ENCODE measurements at regions not wholly inside any gene's neighbourhood (a gene's known extent, or its start where the extent isn't known, plus 50 kb on each side); places are given as distances from the start of the nearest gene placed in this dataset.

- Histone ChIP-seq H4K91ac (replicated peaks; ENCODE audit: insufficient read length, low read length) (no peak overlapping the region), H4K8ac (ENCODE audit: extremely low read depth, insufficient read depth, low read length) (no peak overlapping the region), H3K18ac (ENCODE audit: extremely low read depth, low read length) (no peak overlapping the region), H3K14ac (ENCODE audit: insufficient read length) (no peak overlapping the region), H2AFZ (ENCODE audit: low read length) (no peak overlapping the region), H4K5ac (ENCODE audit: insufficient read length, low read depth, low read length) (no peak overlapping the region), H3K4ac (replicated peaks; ENCODE audit: insufficient read length, low read depth, low read length) (no peak overlapping the region), H4K20me1 (replicated peaks in 1 of 2; ENCODE audit: control insufficient read depth in 1 of 2, insufficient read depth in 2 of 2, low read length in 2 of 2) (no peaks in the 10 kb centered on the region), H3K9ac (replicated peaks in 1 of 4; ENCODE audit: extremely low read depth in 1 of 4, low read depth in 3 of 4, low read length in 3 of 4) (no peak overlapping the region), H3K4me1 (replicated peaks in 1 of 4; ENCODE audit: control insufficient read depth in 3 of 4, insufficient read depth in 4 of 4, low read length in 3 of 4) (peaks cover 0 to 4% (median 0%) of the 10 kb centered on the region in 4 experiments; a peak in 3 of 7 replicates), H2BK5ac (ENCODE audit: low read depth, low read length) (no peak overlapping the region), H3K27me3 (replicated peaks in 1 of 4; ENCODE audit: control insufficient read depth in 3 of 4, extremely low read depth in 1 of 4, insufficient read depth in 3 of 4, low read length in 3 of 4) (no peaks in the 10 kb centered on the region), H2BK15ac (ENCODE audit: low read length) (no peak overlapping the region), H3K56ac (replicated peaks; ENCODE audit: insufficient read length, low read depth, low read length) (no peak overlapping the region), H3K79me2 (ENCODE audit: control insufficient read depth in 1 of 2, insufficient read depth in 2 of 2, low read length in 2 of 2) (no peaks in the 10 kb centered on the region), H2BK20ac (ENCODE audit: low read length) (no peak overlapping the region), H3K23ac (ENCODE audit: insufficient read length) (no peak overlapping the region), H2BK120ac (replicated peaks; ENCODE audit: low read depth, low read length) (no peak overlapping the region), H3K4me3 (ENCODE audit: extremely low read depth in 1 of 4, insufficient read depth in 2 of 4, low read depth in 3 of 4, low read length in 4 of 4) (no peak overlapping the region), H3K27ac (ENCODE audit: low read depth, low read length) (no peak overlapping the region), H3K9me3 (ENCODE audit: insufficient read depth in 2 of 2, low read depth in 1 of 2, low read length in 1 of 2) (0 out of 4 replicates have a peak, but pooled peaks cover 0 to 2% of the 10 kb centered on the region in 2 experiments), H3K4me2 (ENCODE audit: insufficient read depth in 1 of 2, low read depth in 2 of 2, low read length in 2 of 2) (no peak overlapping the region), H3K79me1 (ENCODE audit: low read depth, low read length) (no peaks in the 10 kb centered on the region), H2BK12ac (ENCODE audit: low read depth, low read length) (no peak overlapping the region), H3K36me3 (ENCODE audit: control insufficient read depth in 2 of 4, insufficient read depth in 4 of 4, low read length in 3 of 4) (no peaks in the 10 kb centered on the region), H2AK5ac (ENCODE audit: low read depth, low read length) (no peak overlapping the region), H3K23me2 (ENCODE audit: low read depth, low read length) (no peaks in the 10 kb centered on the region)
- 85% methylated on average over 1 of the region's 1 CpG; no CpG with 5 or more reads in 1 of the 2 experiments for WGBS, 2 experiments (ENCODE audit: extremely low coverage in 1 of 2, insufficient coverage in 1 of 2, insufficient read length in 1 of 2, insufficient replicate concordance in 2 of 2, low coverage in 1 of 2, low lambda C conversion rate in 2 of 2, missing lambda C conversion rate in 1 of 2)
- no peak for DNase-seq (ENCODE audit: low read depth in 1 of 2, low spot score in 2 of 2)
- POLR2A ChIA-PET (ENCODE audit: partially characterized antibody), result no interaction called here
- CTCF ChIA-PET (ENCODE audit: partially characterized antibody), result interaction anchor here (1.1 kb wide), 1 partner anchor 46 kb away, joined by 3 read pairs; no protein-coding TSS in a partner anchor
- TF ChIP-seq POLR2AphosphoS5 (IDR thresholded peaks at IDR 0.05; ENCODE audit: low read depth, low read length), result no peak
- no peak for TF ChIP-seq ATF3 (IDR thresholded peaks at IDR 0.05; ENCODE audit: insufficient read depth, low read depth, low read length)
- no peak for TF ChIP-seq POLR2A (IDR thresholded peaks at IDR 0.05; ENCODE audit: control extremely low read depth in 1 of 2, low read depth in 2 of 2, low read length in 2 of 2)
- no peak for TF ChIP-seq CBX8 (IDR thresholded peaks at IDR 0.05; ENCODE audit: borderline replicate concordance, low read depth, low read length)
- no peak for TF ChIP-seq NRF1 (IDR thresholded peaks at IDR 0.05; ENCODE audit: low read depth, low read length)
- no peak for TF ChIP-seq GABPA (IDR thresholded peaks at IDR 0.05; ENCODE audit: borderline replicate concordance, insufficient read depth, low read length)
- no peak for TF ChIP-seq SAP30 (IDR thresholded peaks at IDR 0.05; ENCODE audit: insufficient read depth, insufficient replicate concordance, low read length)
- no peak for TF ChIP-seq CHD1 (IDR thresholded peaks at IDR 0.05; ENCODE audit: low read depth, low read length)
- TF ChIP-seq CTBP2 (IDR thresholded peaks at IDR 0.05; ENCODE audit: borderline replicate concordance, insufficient read depth, insufficient read length, low read length), result no peak
- no peak for TF ChIP-seq EP300 (IDR thresholded peaks at IDR 0.05; ENCODE audit: borderline replicate concordance in 1 of 2, low read depth in 2 of 2, low read length in 2 of 2)
- no peak for TF ChIP-seq ZNF274 (IDR thresholded peaks at IDR 0.05; ENCODE audit: borderline replicate concordance, extremely low read depth, low read length)
- TF ChIP-seq EZH2 (IDR thresholded peaks at IDR 0.05; ENCODE audit: low read depth, low read length, severe bottlenecking), result no peak
- no peak for TF ChIP-seq E2F6 (IDR thresholded peaks at IDR 0.05)
- no peak for FAIRE-seq
These were observed 177.6 kb upstream of the TMTC4 start for GRCh38 chr13:100852146-100852545.
